ENCODE measurements at regions not wholly inside any gene's neighbourhood (a gene's known extent, or its start where the extent isn't known, plus 50 kb on each side); places are given as distances from the start of the nearest gene placed in this dataset.

- H3K36me3 ChIP-seq (ENCODE audit: insufficient read depth), result no peaks in the 10 kb centered on the region
- no peaks in the 10 kb centered on the region for H3K9me2 ChIP-seq (ENCODE audit: insufficient read depth)
- no peak overlapping the region for H3K4me2 ChIP-seq
- H3K27ac ChIP-seq (ENCODE audit: low read depth), result no peak overlapping the region
- no peak overlapping the region for H2AFZ ChIP-seq
- no peaks in the 10 kb centered on the region for H3K79me2 ChIP-seq (replicated peaks; ENCODE audit: insufficient read depth)
- H3K4me3 Mint-ChIP-seq, result no peak overlapping the region
- no peaks in the 10 kb centered on the region for H3K4me1 ChIP-seq (ENCODE audit: insufficient read depth)
- no peaks in the 10 kb centered on the region for H3F3A ChIP-seq (replicated peaks; ENCODE audit: low read depth)
- H3K9me3 Mint-ChIP-seq, result no peaks in the 10 kb centered on the region
- no peaks in the 10 kb centered on the region for H3K36me3 Mint-ChIP-seq (ENCODE audit: low read depth)
- H3K4me3 ChIP-seq, result no peak overlapping the region
- H3K27me3 ChIP-seq (ENCODE audit: insufficient read depth), result no peaks in the 10 kb centered on the region
- H3K4me1 Mint-ChIP-seq, result no peaks in the 10 kb centered on the region
- no peaks in the 10 kb centered on the region for H4K20me1 ChIP-seq (replicated peaks; ENCODE audit: insufficient read depth)
- TF ChIP-seq POLR2AphosphoS5 (IDR thresholded peaks at IDR 0.05; ENCODE audit: low read depth) (no peak), CREB1 (CRISPR knock-in tag; IDR thresholded peaks at IDR 0.05; ENCODE audit: low read depth) (no peak), EZH2 (IDR thresholded peaks at IDR 0.05; ENCODE audit: low read depth, unreplicated experiment) (no peak), ZNF114 (CRISPR knock-in tag; IDR thresholded peaks at IDR 0.05) (no peak), EZH2phosphoT487 (IDR thresholded peaks at IDR 0.05; ENCODE audit: unreplicated experiment) (no peak), STAT1 (IDR thresholded peaks at IDR 0.05; ENCODE audit: unreplicated experiment) (no peak), NANOG (IDR thresholded peaks at IDR 0.05; ENCODE audit: borderline replicate concordance) (no peak), JUNB (IDR thresholded peaks at IDR 0.05; ENCODE audit: unreplicated experiment) (no peak), REST (IDR thresholded peaks at IDR 0.05; ENCODE audit: unreplicated experiment) (no peak), ZNF331 (CRISPR knock-in tag; IDR thresholded peaks at IDR 0.05; ENCODE audit: low read depth) (no peak)
- TF ChIP-seq, protein P1, sequence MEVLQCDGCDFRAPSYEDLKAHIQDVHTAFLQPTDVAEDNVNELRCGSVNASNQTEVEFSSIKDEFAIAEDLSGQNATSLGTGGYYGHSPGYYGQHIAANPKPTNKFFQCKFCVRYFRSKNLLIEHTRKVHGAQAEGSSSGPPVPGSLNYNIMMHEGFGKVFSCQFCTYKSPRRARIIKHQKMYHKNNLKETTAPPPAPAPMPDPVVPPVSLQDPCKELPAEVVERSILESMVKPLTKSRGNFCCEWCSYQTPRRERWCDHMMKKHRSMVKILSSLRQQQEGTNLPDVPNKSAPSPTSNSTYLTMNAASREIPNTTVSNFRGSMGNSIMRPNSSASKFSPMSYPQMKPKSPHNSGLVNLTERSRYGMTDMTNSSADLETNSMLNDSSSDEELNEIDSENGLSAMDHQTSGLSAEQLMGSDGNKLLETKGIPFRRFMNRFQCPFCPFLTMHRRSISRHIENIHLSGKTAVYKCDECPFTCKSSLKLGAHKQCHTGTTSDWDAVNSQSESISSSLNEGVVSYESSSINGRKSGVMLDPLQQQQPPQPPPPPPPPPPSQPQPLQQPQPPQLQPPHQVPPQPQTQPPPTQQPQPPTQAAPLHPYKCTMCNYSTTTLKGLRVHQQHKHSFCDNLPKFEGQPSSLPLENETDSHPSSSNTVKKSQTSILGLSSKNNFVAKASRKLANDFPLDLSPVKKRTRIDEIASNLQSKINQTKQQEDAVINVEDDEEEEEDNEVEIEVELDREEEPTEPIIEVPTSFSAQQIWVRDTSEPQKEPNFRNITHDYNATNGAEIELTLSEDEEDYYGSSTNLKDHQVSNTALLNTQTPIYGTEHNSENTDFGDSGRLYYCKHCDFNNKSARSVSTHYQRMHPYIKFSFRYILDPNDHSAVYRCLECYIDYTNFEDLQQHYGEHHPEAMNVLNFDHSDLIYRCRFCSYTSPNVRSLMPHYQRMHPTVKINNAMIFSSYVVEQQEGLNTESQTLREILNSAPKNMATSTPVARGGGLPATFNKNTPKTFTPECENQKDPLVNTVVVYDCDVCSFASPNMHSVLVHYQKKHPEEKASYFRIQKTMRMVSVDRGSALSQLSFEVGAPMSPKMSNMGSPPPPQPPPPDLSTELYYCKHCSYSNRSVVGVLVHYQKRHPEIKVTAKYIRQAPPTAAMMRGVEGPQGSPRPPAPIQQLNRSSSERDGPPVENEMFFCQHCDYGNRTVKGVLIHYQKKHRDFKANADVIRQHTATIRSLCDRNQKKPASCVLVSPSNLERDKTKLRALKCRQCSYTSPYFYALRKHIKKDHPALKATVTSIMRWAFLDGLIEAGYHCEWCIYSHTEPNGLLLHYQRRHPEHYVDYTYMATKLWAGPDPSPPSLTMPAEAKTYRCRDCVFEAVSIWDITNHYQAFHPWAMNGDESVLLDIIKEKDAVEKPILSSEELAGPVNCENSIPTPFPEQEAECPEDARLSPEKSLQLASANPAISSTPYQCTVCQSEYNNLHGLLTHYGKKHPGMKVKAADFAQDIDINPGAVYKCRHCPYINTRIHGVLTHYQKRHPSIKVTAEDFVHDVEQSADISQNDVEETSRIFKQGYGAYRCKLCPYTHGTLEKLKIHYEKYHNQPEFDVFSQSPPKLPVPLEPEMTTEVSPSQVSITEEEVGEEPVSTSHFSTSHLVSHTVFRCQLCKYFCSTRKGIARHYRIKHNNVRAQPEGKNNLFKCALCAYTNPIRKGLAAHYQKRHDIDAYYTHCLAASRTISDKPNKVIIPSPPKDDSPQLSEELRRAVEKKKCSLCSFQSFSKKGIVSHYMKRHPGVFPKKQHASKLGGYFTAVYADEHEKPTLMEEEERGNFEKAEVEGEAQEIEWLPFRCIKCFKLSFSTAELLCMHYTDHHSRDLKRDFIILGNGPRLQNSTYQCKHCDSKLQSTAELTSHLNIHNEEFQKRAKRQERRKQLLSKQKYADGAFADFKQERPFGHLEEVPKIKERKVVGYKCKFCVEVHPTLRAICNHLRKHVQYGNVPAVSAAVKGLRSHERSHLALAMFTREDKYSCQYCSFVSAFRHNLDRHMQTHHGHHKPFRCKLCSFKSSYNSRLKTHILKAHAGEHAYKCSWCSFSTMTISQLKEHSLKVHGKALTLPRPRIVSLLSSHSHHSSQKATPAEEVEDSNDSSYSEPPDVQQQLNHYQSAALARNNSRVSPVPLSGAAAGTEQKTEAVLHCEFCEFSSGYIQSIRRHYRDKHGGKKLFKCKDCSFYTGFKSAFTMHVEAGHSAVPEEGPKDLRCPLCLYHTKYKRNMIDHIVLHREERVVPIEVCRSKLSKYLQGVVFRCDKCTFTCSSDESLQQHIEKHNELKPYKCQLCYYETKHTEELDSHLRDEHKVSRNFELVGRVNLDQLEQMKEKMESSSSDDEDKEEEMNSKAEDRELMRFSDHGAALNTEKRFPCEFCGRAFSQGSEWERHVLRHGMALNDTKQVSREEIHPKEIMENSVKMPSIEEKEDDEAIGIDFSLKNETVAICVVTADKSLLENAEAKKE (CRISPR knock-in tag; IDR thresholded peaks at IDR 0.05), result no peak
- TF ChIP-seq, protein P2, sequence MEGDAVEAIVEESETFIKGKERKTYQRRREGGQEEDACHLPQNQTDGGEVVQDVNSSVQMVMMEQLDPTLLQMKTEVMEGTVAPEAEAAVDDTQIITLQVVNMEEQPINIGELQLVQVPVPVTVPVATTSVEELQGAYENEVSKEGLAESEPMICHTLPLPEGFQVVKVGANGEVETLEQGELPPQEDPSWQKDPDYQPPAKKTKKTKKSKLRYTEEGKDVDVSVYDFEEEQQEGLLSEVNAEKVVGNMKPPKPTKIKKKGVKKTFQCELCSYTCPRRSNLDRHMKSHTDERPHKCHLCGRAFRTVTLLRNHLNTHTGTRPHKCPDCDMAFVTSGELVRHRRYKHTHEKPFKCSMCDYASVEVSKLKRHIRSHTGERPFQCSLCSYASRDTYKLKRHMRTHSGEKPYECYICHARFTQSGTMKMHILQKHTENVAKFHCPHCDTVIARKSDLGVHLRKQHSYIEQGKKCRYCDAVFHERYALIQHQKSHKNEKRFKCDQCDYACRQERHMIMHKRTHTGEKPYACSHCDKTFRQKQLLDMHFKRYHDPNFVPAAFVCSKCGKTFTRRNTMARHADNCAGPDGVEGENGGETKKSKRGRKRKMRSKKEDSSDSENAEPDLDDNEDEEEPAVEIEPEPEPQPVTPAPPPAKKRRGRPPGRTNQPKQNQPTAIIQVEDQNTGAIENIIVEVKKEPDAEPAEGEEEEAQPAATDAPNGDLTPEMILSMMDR (conservative IDR thresholded peaks at IDR 0.05; ENCODE audit: low read depth in 2 of 2), result no peak
- TF ChIP-seq, protein P3, sequence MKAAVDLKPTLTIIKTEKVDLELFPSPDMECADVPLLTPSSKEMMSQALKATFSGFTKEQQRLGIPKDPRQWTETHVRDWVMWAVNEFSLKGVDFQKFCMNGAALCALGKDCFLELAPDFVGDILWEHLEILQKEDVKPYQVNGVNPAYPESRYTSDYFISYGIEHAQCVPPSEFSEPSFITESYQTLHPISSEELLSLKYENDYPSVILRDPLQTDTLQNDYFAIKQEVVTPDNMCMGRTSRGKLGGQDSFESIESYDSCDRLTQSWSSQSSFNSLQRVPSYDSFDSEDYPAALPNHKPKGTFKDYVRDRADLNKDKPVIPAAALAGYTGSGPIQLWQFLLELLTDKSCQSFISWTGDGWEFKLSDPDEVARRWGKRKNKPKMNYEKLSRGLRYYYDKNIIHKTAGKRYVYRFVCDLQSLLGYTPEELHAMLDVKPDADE (IDR thresholded peaks at IDR 0.05), result no peak
- H3K27me3 Mint-ChIP-seq (ENCODE audit: insufficient read depth, low read depth, poor library complexity), result no peaks in the 10 kb centered on the region
- H3K27ac Mint-ChIP-seq, result no peak overlapping the region
- DNase-seq (ENCODE audit: low spot score) (no peak), ATAC-seq (no peak)
These were observed 584.1 kb upstream of the KCND2 start for GRCh38 chr7:119688831-119689230.

Measured in GM23338 (cell line).